ENCODE measurements at regions not wholly inside any gene's neighbourhood (a gene's known extent, or its start where the extent isn't known, plus 50 kb on each side); places are given as distances from the start of the nearest gene placed in this dataset.

DNA sequence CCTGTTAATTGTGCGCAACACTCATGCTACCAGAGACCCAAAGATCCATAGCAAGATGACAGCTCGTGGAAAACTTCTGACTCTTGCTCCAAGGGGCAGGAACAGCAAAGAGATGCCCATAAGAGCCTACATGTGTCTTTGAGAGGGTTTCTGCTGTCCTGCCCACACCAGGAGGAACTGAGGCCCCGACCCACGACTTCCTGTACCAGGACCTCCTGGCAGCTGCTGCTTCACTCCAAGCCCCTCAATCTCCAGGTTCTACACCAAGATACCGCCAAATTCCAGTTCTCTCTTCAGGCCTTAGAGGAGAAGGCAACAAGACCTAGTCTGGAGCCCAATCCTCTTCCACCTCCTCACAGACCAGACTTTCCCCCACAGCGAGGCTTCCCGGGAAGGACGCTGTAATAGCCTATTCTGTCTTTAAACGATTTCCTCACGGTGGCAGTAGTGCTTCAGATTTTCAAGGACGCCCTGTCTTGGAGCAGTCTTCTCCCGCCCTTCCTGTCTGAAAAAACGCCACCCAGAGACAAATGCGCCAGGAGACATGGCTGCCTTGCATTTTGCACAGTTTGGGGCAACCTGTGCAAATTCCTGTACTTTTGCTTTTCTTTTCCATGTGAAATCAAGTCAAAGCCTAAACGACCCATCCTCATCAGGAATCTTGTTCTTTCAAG is 230.2 kb upstream of the STK26 start:
- Mint-ChIP-seq H3K36me3 (ENCODE audit: low read depth) (peaks cover 32% of the 10 kb centered on the region), H3K4me1 (ENCODE audit: low read depth) (no peaks in the 10 kb centered on the region), H3K9me3 (no peaks in the 10 kb centered on the region), H3K27me3 (ENCODE audit: low read depth) (no peaks in the 10 kb centered on the region), H3K27ac (no peak overlapping the region), H3K4me3 (ENCODE audit: low read depth) (no peak overlapping the region)
- DNase-seq (ENCODE audit: low spot score), result no peak
- intact Hi-C loops (cut with micrococcal nuclease), result no loop called here

- no peaks in the 10 kb centered on the region for H3K9me3 Mint-ChIP-seq
- intact Hi-C loops (cut with micrococcal nuclease), result no loop called here
- H3K4me1 Mint-ChIP-seq (ENCODE audit: low read depth), result no peaks in the 10 kb centered on the region
- H3K27me3 Mint-ChIP-seq (ENCODE audit: low read depth), result no peaks in the 10 kb centered on the region
- peaks cover 29% of the 10 kb centered on the region for H3K36me3 Mint-ChIP-seq (ENCODE audit: low read depth)
- no peak for DNase-seq (ENCODE audit: low spot score)
- H3K4me3 Mint-ChIP-seq (ENCODE audit: low read depth), result no peak overlapping the region
- H3K27ac Mint-ChIP-seq, result no peak overlapping the region
Measured at GRCh38 chrX:131795442-131796229, 227.5 kb upstream of the STK26 start.

GRCh38 chrX:131801066-131801465 is 222.0 kb upstream of the STK26 start:
- no peak overlapping the region for H3K27ac Mint-ChIP-seq
- H3K4me1 Mint-ChIP-seq (ENCODE audit: low read depth), result no peaks in the 10 kb centered on the region
- intact Hi-C loops (cut with micrococcal nuclease), result no loop called here
- H3K9me3 Mint-ChIP-seq, result no peaks in the 10 kb centered on the region
- H3K36me3 Mint-ChIP-seq (ENCODE audit: low read depth), result no peaks in the 10 kb centered on the region
- no peaks in the 10 kb centered on the region for H3K27me3 Mint-ChIP-seq (ENCODE audit: low read depth)
- no peak for DNase-seq (ENCODE audit: low spot score)
- no peak overlapping the region for H3K4me3 Mint-ChIP-seq (ENCODE audit: low read depth)

- Mint-ChIP-seq H3K9me3 (no peaks in the 10 kb centered on the region), H3K27me3 (ENCODE audit: low read depth) (no peaks in the 10 kb centered on the region), H3K27ac (no peak overlapping the region), H3K36me3 (ENCODE audit: low read depth) (no peaks in the 10 kb centered on the region), H3K4me1 (ENCODE audit: low read depth) (no peaks in the 10 kb centered on the region), H3K4me3 (ENCODE audit: low read depth) (no peak overlapping the region)
- DNase-seq (ENCODE audit: low spot score), result no peak
- intact Hi-C loops (cut with micrococcal nuclease), result no loop called here
Measured at GRCh38 chrX:131801911-131802310, 221.2 kb upstream of the STK26 start.

GRCh38 chrX:131802836-131803626 is 220.1 kb upstream of the STK26 start:
- Mint-ChIP-seq H3K27ac (no peak overlapping the region), H3K4me1 (ENCODE audit: low read depth) (no peaks in the 10 kb centered on the region), H3K27me3 (ENCODE audit: low read depth) (no peaks in the 10 kb centered on the region), H3K9me3 (no peaks in the 10 kb centered on the region), H3K4me3 (ENCODE audit: low read depth) (no peak overlapping the region), H3K36me3 (ENCODE audit: low read depth) (no peaks in the 10 kb centered on the region)
- intact Hi-C loops (cut with micrococcal nuclease), result no loop called here
- DNase-seq (ENCODE audit: low spot score), result no peak

DNA sequence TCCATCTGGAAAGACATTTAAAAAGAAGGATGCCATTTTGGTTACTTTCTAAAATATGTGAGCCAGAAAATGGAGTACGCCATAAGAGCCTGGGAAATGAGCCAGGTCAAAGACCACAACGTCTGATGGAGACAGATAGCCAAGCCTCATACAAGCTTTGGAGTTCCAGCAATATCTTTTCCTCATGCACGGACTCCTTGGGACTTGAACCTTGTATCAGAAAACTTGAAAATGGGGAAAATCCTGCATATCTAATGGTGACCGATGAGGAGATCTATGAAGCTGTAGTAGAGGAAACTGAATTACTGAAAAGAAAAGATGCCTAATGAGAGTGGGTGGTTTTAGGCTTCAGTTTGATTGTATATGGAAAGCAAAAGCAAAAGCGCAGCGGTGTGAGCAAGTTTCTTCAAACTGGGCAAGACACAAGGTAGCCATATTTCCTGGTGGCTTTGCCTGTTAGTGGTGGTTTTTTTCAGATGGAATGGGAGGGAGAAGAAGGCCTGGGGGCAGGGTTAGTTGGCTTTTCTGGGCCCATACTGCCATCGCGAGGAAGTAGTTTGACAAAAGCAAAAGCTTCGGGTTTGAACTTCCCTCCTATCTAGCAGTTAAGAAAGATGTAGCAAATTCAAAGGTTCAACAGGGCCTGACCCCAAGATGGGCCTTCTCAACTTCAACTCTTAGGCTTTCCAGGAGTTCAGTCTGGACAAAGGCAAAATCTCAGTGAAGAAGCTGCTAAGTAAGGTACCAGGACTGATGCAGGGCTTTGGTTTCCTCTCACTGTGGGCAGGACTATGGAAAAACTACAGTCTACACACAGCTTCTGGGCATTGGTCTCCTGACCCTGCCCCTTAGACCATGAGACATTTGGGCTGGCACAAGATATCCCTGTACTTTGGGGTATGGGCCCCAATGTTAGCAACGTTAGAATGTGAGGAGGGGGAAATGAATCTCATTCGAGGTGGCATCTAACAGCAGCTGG is 210.0 kb upstream of the STK26 start:
- peaks cover 11% of the 10 kb centered on the region for H3K36me3 Mint-ChIP-seq (ENCODE audit: low read depth)
- H3K4me3 Mint-ChIP-seq (ENCODE audit: low read depth), result peak overlapping the region; percentile 67
- H3K9me3 Mint-ChIP-seq, result no peaks in the 10 kb centered on the region
- intact Hi-C loops (cut with micrococcal nuclease), result loop anchor here (2.0 kb wide), 1 partner anchor 16 kb away; no protein-coding TSS in a partner anchor
- H3K4me1 Mint-ChIP-seq (ENCODE audit: low read depth), result peaks cover 24% of the 10 kb centered on the region
- peak; percentile 66 for DNase-seq (ENCODE audit: low spot score)
- peak overlapping the region; percentile 89 for H3K27ac Mint-ChIP-seq
- H3K27me3 Mint-ChIP-seq (ENCODE audit: low read depth), result no peaks in the 10 kb centered on the region

DNA sequence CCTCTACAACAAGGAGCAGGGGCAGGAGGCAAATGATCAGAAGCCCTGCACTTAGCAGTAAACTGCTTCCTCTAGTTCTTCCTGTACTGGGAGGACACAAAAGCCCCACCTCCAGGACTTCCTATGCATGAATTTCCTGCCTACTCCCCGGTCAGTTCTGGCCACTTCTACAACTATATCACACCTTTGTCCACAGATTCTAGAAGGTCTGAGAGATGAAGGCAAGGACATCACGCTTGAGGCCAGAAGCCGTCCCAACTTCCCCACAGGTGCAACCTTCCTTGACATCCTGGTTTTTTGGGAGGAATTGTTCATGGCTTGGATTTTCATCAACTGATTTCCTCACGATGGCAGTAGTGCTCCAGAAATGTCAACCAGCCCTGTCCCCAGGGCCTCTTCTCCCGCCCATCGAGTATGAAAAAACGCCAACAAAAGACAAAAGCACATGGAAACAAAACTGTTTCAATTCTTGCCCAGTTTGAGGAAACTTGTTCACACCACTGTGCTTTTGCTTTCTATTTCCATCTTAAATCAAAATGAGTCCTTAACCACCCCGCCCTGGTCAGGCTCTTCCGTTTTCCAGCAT is 206.5 kb upstream of the STK26 start:
- Mint-ChIP-seq H3K27me3 (ENCODE audit: low read depth) (no peaks in the 10 kb centered on the region), H3K36me3 (ENCODE audit: low read depth) (peaks cover 23% of the 10 kb centered on the region), H3K9me3 (no peaks in the 10 kb centered on the region), H3K27ac (peak overlapping the region; percentile 79), H3K4me1 (ENCODE audit: low read depth) (peaks cover 32% of the 10 kb centered on the region), H3K4me3 (ENCODE audit: low read depth) (peak overlapping the region; percentile 59)
- DNase-seq (ENCODE audit: low spot score), result peak; percentile 45
- intact Hi-C loops (cut with micrococcal nuclease), result no loop called here

DNA sequence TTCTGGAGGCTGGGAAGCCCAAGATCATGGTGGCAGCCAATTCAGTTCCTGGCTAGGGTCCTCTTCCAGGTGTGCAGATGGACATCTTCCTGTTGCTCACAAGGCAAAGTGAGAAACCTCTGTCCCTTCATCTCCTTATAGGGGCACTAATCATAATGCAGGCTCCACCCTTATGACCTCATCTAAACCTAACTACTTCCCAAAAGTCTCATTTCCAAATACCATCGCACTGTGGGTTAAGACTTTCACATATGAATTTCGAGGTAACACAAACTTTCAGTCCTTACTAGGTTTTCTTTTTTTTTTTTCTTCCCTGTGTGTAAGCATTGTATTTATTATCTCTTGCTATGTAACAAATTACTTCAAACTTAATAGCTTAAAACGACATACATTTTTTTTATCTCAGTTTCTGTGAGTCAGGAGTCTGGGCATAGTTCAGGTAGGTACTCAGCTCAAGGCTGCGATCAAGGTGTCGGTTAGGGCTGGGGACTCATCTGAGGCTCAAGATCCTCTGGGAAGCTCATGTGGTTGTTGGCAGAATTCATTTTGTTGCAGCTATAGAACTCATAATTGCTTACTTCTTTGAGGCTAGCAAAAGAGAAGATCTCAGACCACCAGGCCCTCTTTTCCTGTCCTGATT is 204.7 kb upstream of the STK26 start:
- Mint-ChIP-seq H3K4me3 (ENCODE audit: low read depth) (no peak overlapping the region), H3K27ac (no peak overlapping the region), H3K36me3 (ENCODE audit: low read depth) (peaks cover 36% of the 10 kb centered on the region), H3K27me3 (ENCODE audit: low read depth) (no peaks in the 10 kb centered on the region), H3K4me1 (ENCODE audit: low read depth) (peaks cover 27% of the 10 kb centered on the region), H3K9me3 (no peaks in the 10 kb centered on the region)
- intact Hi-C loops (cut with micrococcal nuclease), result no loop called here
- no peak for DNase-seq (ENCODE audit: low spot score)

- intact Hi-C loops (cut with micrococcal nuclease), result no loop called here
- H3K9me3 Mint-ChIP-seq, result no peaks in the 10 kb centered on the region
- no peak for DNase-seq (ENCODE audit: low spot score)
- no peak overlapping the region for H3K4me3 Mint-ChIP-seq (ENCODE audit: low read depth)
- H3K27me3 Mint-ChIP-seq (ENCODE audit: low read depth), result no peaks in the 10 kb centered on the region
- peaks cover 44% of the 10 kb centered on the region for H3K36me3 Mint-ChIP-seq (ENCODE audit: low read depth)
- peaks cover 22% of the 10 kb centered on the region for H3K4me1 Mint-ChIP-seq (ENCODE audit: low read depth)
- H3K27ac Mint-ChIP-seq, result no peak overlapping the region
Measured at GRCh38 chrX:131821945-131822622, 201.0 kb upstream of the STK26 start.

DNA sequence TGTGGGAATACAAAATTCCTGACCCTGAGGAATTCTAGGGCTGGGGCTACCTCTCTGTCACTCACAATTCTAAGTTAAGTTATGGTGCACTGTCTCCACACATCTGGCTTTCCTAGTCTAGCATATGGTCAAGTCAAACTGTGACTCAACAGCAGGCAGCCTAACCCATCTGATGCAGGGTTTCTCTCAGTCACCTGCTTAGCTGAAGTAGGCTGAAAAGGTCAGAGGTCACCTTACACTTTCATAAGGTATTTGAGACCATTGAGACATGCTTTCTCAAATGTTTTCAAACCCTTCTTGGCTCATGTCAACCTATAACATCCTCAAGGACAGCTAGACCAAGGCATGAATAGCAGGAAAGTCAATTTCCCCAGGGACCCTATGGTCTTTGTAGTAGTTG is 196.5 kb upstream of the STK26 start:
- Mint-ChIP-seq H3K36me3 (ENCODE audit: low read depth) (peaks cover 30% of the 10 kb centered on the region), H3K27ac (no peak overlapping the region), H3K4me3 (ENCODE audit: low read depth) (no peak overlapping the region), H3K9me3 (no peaks in the 10 kb centered on the region), H3K27me3 (ENCODE audit: low read depth) (no peaks in the 10 kb centered on the region), H3K4me1 (ENCODE audit: low read depth) (peaks cover 34% of the 10 kb centered on the region)
- DNase-seq (ENCODE audit: low spot score), result no peak
- intact Hi-C loops (cut with micrococcal nuclease), result loop anchor here (5.0 kb wide), 1 partner anchor 796 kb away; no protein-coding TSS in a partner anchor

DNA sequence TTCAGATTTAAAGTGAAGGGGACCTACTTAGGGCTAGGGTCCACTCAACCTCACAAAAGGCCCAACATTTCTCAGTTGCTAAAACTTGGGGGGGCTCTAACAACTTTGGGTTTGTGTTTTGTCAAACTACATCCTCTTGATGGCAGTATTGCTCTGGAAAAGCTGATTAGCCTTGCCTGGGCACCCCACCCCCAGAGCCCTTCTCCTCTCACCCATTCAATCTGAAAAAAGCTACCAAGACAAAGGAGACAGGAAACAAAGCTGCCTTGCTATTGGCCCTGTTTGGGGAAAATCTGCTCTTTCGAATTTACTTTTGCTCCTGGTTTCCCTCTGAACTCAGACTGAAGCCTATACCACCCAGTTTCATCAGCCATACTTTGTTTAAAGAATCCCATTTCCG is 195.2 kb upstream of the STK26 start:
- peak overlapping the region; percentile 79 for H3K4me3 Mint-ChIP-seq (ENCODE audit: low read depth)
- intact Hi-C loops (cut with micrococcal nuclease), result loop anchor here (2.0 to 5.0 kb wide), 3 partner anchors 15 to 794 kb away; no protein-coding TSS in a partner anchor
- no peaks in the 10 kb centered on the region for H3K27me3 Mint-ChIP-seq (ENCODE audit: low read depth)
- peaks cover 39% of the 10 kb centered on the region for H3K4me1 Mint-ChIP-seq (ENCODE audit: low read depth)
- peak; percentile 47 for DNase-seq (ENCODE audit: low spot score)
- H3K9me3 Mint-ChIP-seq, result no peaks in the 10 kb centered on the region
- H3K27ac Mint-ChIP-seq, result peak overlapping the region; percentile 69
- peaks cover 19% of the 10 kb centered on the region for H3K36me3 Mint-ChIP-seq (ENCODE audit: low read depth)
